ENCODE measurements at regions not wholly inside any gene's neighbourhood (a gene's known extent, or its start where the extent isn't known, plus 50 kb on each side); places are given as distances from the start of the nearest gene placed in this dataset.

- ATAC-seq (ENCODE audit: low FRiP score) = no peak
- DNase-seq (ENCODE audit: low spot score) = no peak
- no peak for TF ChIP-seq CTCF (IDR thresholded peaks at IDR 0.05)
Measured at GRCh38 chr1:2887941-2888855, 86.7 kb upstream of the TTC34 start.

GRCh38 chr1:2890221-2890850 lies 88.8 kb upstream of the TTC34 start:
- TF ChIP-seq CTCF (IDR thresholded peaks at IDR 0.05) = no peak
- ATAC-seq (ENCODE audit: low FRiP score) = no peak

GRCh38 chr1:2891923-2892448 lies 90.5 kb upstream of the TTC34 start:
- DNase-seq (ENCODE audit: low spot score) (no peak), ATAC-seq (ENCODE audit: low FRiP score) (no peak)
- no peak for TF ChIP-seq CTCF (IDR thresholded peaks at IDR 0.05)

More at GRCh38 chr1:2890221-2890850, 88.8 kb upstream of the TTC34 start:
- no peak for DNase-seq (ENCODE audit: low spot score)

GRCh38 chr1:2893473-2894120 lies 92.1 kb upstream of the TTC34 start:
- DNase-seq (ENCODE audit: low spot score) (no peak), ATAC-seq (ENCODE audit: low FRiP score) (no peak)
- no peak for TF ChIP-seq CTCF (IDR thresholded peaks at IDR 0.05)

GRCh38 chr1:2894381-2895041 lies 93.0 kb upstream of the TTC34 start:
- ATAC-seq (ENCODE audit: low FRiP score) (no peak), DNase-seq (ENCODE audit: low spot score) (no peak)
- TF ChIP-seq CTCF (IDR thresholded peaks at IDR 0.05) = no peak

- no peak for TF ChIP-seq CTCF (IDR thresholded peaks at IDR 0.05)
- ATAC-seq (ENCODE audit: low FRiP score) (no peak), DNase-seq (ENCODE audit: low spot score) (no peak)
Measured at GRCh38 chr1:2896824-2897223, 95.3 kb upstream of the TTC34 start.
